ENCODE measurements at regions not wholly inside any gene's neighbourhood (a gene's known extent, or its start where the extent isn't known, plus 50 kb on each side); places are given as distances from the start of the nearest gene placed in this dataset.

- Histone ChIP-seq H4K5ac (ENCODE audit: low read length) (no peak overlapping the region), H3K27me3 (ENCODE audit: insufficient read depth, low read length, poor library complexity) (no peaks in the 10 kb centered on the region), H2BK120ac (ENCODE audit: low read depth, low read length) (no peak overlapping the region), H3K4me2 (ENCODE audit: low read length) (no peak overlapping the region), H3K27ac (ENCODE audit: low read depth, low read length) (peak overlapping the region; percentile 97), H3K79me2 (ENCODE audit: control insufficient read depth, insufficient read depth, low read length) (no peaks in the 10 kb centered on the region), H3K9ac (ENCODE audit: low read length) (no peak overlapping the region), H3K18ac (ENCODE audit: low read length) (peak overlapping the region; percentile 1), H3K4me3 (ENCODE audit: low read length) (no peak overlapping the region), H2BK15ac (replicated peaks; ENCODE audit: low read depth) (no peak overlapping the region), H3K36me3 (ENCODE audit: control insufficient read depth, insufficient read depth, low read length) (no peaks in the 10 kb centered on the region), H3K4ac (ENCODE audit: low read depth, low read length) (no peak overlapping the region), H4K8ac (ENCODE audit: low read depth, low read length) (no peak overlapping the region), H3K23ac (ENCODE audit: low read length) (no peak overlapping the region), H2AK5ac (ENCODE audit: low read length) (no peak overlapping the region), H3K4me1 (ENCODE audit: control insufficient read depth, low read depth, low read length) (peaks cover 27% of the 10 kb centered on the region), H3K79me1 (ENCODE audit: low read length) (no peaks in the 10 kb centered on the region), H2BK5ac (ENCODE audit: low read length) (peak overlapping the region; percentile 48), H3K56ac (ENCODE audit: low read length) (peak overlapping the region; percentile 65)
- peak; percentile 95 for DNase-seq
- no CpG with 5 or more reads among the region's 5 CpGs for WGBS (ENCODE audit: extremely low coverage, insufficient coverage, low lambda C conversion rate)
These were observed 106.4 kb downstream of the ARF6 start for GRCh38 chr14:49999146-49999761.

- WGBS (ENCODE audit: extremely low coverage, insufficient coverage, low lambda C conversion rate), result no CpG with 5 or more reads among the region's 13 CpGs
- Histone ChIP-seq H2AK5ac (ENCODE audit: low read length) (no peak overlapping the region), H4K5ac (ENCODE audit: low read length) (no peak overlapping the region), H3K79me2 (ENCODE audit: control insufficient read depth, insufficient read depth, low read length) (no peaks in the 10 kb centered on the region), H3K4me2 (ENCODE audit: low read length) (peak overlapping the region; percentile 8), H3K4me3 (ENCODE audit: low read length) (no peak overlapping the region), H3K4ac (ENCODE audit: low read depth, low read length) (no peak overlapping the region), H3K4me1 (ENCODE audit: control insufficient read depth, low read depth, low read length) (peaks cover 27% of the 10 kb centered on the region), H3K36me3 (ENCODE audit: control insufficient read depth, insufficient read depth, low read length) (no peaks in the 10 kb centered on the region), H2BK15ac (replicated peaks; ENCODE audit: low read depth) (no peak overlapping the region), H3K23ac (ENCODE audit: low read length) (no peak overlapping the region), H3K79me1 (ENCODE audit: low read length) (no peaks in the 10 kb centered on the region), H4K8ac (ENCODE audit: low read depth, low read length) (no peak overlapping the region), H3K9ac (ENCODE audit: low read length) (peak overlapping the region; percentile 7), H3K56ac (ENCODE audit: low read length) (peak overlapping the region; percentile 78), H2BK5ac (ENCODE audit: low read length) (peak overlapping the region; percentile 91), H3K27ac (ENCODE audit: low read depth, low read length) (peak overlapping the region; percentile 97), H3K27me3 (ENCODE audit: insufficient read depth, low read length, poor library complexity) (no peaks in the 10 kb centered on the region), H3K18ac (ENCODE audit: low read length) (peak overlapping the region; percentile 88), H2BK120ac (ENCODE audit: low read depth, low read length) (peak overlapping the region; percentile 93)
- DNase-seq, result peak; percentile 55
These were observed 107.0 kb downstream of the ARF6 start for GRCh38 chr14:49999826-50000379.

GRCh38 chr14:50000380-50001150 lies 107.7 kb downstream of the ARF6 start:
- H3K4me1 ChIP-seq (ENCODE audit: control insufficient read depth, low read depth, low read length), result peaks cover 27% of the 10 kb centered on the region
- peak overlapping the region; percentile 97 for H3K27ac ChIP-seq (ENCODE audit: low read depth, low read length)
- H2AK5ac ChIP-seq (ENCODE audit: low read length), result no peak overlapping the region
- H3K4me3 ChIP-seq (ENCODE audit: low read length), result no peak overlapping the region
- peak overlapping the region; percentile 26 for H4K5ac ChIP-seq (ENCODE audit: low read length)
- H4K8ac ChIP-seq (ENCODE audit: low read depth, low read length), result no peak overlapping the region
- H3K23ac ChIP-seq (ENCODE audit: low read length), result peak overlapping the region; percentile 83
- peak overlapping the region; percentile 58 for H3K4ac ChIP-seq (ENCODE audit: low read depth, low read length)
- peak overlapping the region; percentile 91 for H2BK5ac ChIP-seq (ENCODE audit: low read length)
- peak overlapping the region; percentile 8 for H3K4me2 ChIP-seq (ENCODE audit: low read length)
- H3K36me3 ChIP-seq (ENCODE audit: control insufficient read depth, insufficient read depth, low read length), result no peaks in the 10 kb centered on the region
- H2BK120ac ChIP-seq (ENCODE audit: low read depth, low read length), result peak overlapping the region; percentile 76
- no peaks in the 10 kb centered on the region for H3K27me3 ChIP-seq (ENCODE audit: insufficient read depth, low read length, poor library complexity)
- H3K18ac ChIP-seq (ENCODE audit: low read length), result peak overlapping the region; percentile 88
- no peaks in the 10 kb centered on the region for H3K79me2 ChIP-seq (ENCODE audit: control insufficient read depth, insufficient read depth, low read length)
- DNase-seq, result peak; percentile 93
- H2BK15ac ChIP-seq (replicated peaks; ENCODE audit: low read depth), result no peak overlapping the region
- WGBS (ENCODE audit: extremely low coverage, insufficient coverage, low lambda C conversion rate), result no CpG with 5 or more reads among the region's 10 CpGs
- H3K56ac ChIP-seq (ENCODE audit: low read length), result peak overlapping the region; percentile 78
- no peaks in the 10 kb centered on the region for H3K79me1 ChIP-seq (ENCODE audit: low read length)
- H3K9ac ChIP-seq (ENCODE audit: low read length), result peak overlapping the region; percentile 55

GRCh38 chr14:50001151-50001998 lies 108.5 kb downstream of the ARF6 start:
- Histone ChIP-seq H2BK120ac (ENCODE audit: low read depth, low read length) (peak overlapping the region; percentile 76), H3K36me3 (ENCODE audit: control insufficient read depth, insufficient read depth, low read length) (no peaks in the 10 kb centered on the region), H3K4ac (ENCODE audit: low read depth, low read length) (peak overlapping the region; percentile 66), H3K27ac (ENCODE audit: low read depth, low read length) (peak overlapping the region; percentile 97), H2BK15ac (replicated peaks; ENCODE audit: low read depth) (no peak overlapping the region), H3K79me2 (ENCODE audit: control insufficient read depth, insufficient read depth, low read length) (no peaks in the 10 kb centered on the region), H4K5ac (ENCODE audit: low read length) (no peak overlapping the region), H3K9ac (ENCODE audit: low read length) (peak overlapping the region; percentile 55), H3K4me1 (ENCODE audit: control insufficient read depth, low read depth, low read length) (peaks cover 27% of the 10 kb centered on the region), H3K4me3 (ENCODE audit: low read length) (no peak overlapping the region), H3K27me3 (ENCODE audit: insufficient read depth, low read length, poor library complexity) (no peaks in the 10 kb centered on the region), H2AK5ac (ENCODE audit: low read length) (no peak overlapping the region), H3K56ac (ENCODE audit: low read length) (peak overlapping the region; percentile 78), H3K4me2 (ENCODE audit: low read length) (no peak overlapping the region), H3K18ac (ENCODE audit: low read length) (peak overlapping the region; percentile 88), H4K8ac (ENCODE audit: low read depth, low read length) (no peak overlapping the region), H2BK5ac (ENCODE audit: low read length) (no peak overlapping the region), H3K79me1 (ENCODE audit: low read length) (no peaks in the 10 kb centered on the region), H3K23ac (ENCODE audit: low read length) (no peak overlapping the region)
- WGBS (ENCODE audit: extremely low coverage, insufficient coverage, low lambda C conversion rate), result no CpG with 5 or more reads among the region's 23 CpGs
- DNase-seq, result peak; percentile 77

GRCh38 chr14:50001999-50002925 lies 109.4 kb downstream of the ARF6 start:
- Histone ChIP-seq H3K9ac (ENCODE audit: low read length) (no peak overlapping the region), H3K27me3 (ENCODE audit: insufficient read depth, low read length, poor library complexity) (no peaks in the 10 kb centered on the region), H4K5ac (ENCODE audit: low read length) (no peak overlapping the region), H3K79me1 (ENCODE audit: low read length) (no peaks in the 10 kb centered on the region), H3K36me3 (ENCODE audit: control insufficient read depth, insufficient read depth, low read length) (no peaks in the 10 kb centered on the region), H3K4me2 (ENCODE audit: low read length) (no peak overlapping the region), H3K79me2 (ENCODE audit: control insufficient read depth, insufficient read depth, low read length) (no peaks in the 10 kb centered on the region), H2AK5ac (ENCODE audit: low read length) (no peak overlapping the region), H3K27ac (ENCODE audit: low read depth, low read length) (peak overlapping the region; percentile 10), H3K23ac (ENCODE audit: low read length) (no peak overlapping the region), H3K4ac (ENCODE audit: low read depth, low read length) (peak overlapping the region; percentile 66), H2BK120ac (ENCODE audit: low read depth, low read length) (no peak overlapping the region), H4K8ac (ENCODE audit: low read depth, low read length) (no peak overlapping the region), H3K56ac (ENCODE audit: low read length) (peak overlapping the region; percentile 84), H3K4me1 (ENCODE audit: control insufficient read depth, low read depth, low read length) (peaks cover 27% of the 10 kb centered on the region), H2BK15ac (replicated peaks; ENCODE audit: low read depth) (no peak overlapping the region), H2BK5ac (ENCODE audit: low read length) (no peak overlapping the region), H3K4me3 (ENCODE audit: low read length) (no peak overlapping the region), H3K18ac (ENCODE audit: low read length) (peak overlapping the region; percentile 25)
- no CpG with 5 or more reads among the region's 10 CpGs for WGBS (ENCODE audit: extremely low coverage, insufficient coverage, low lambda C conversion rate)
- DNase-seq, result no peak
